ENCODE measurements at regions not wholly inside any gene's neighbourhood (a gene's known extent, or its start where the extent isn't known, plus 50 kb on each side); places are given as distances from the start of the nearest gene placed in this dataset.

GRCh38 chr17:64728041-64728695 lies 66.1 kb upstream of the SMURF2 start (continued):
- no peak for TF ChIP-seq ZMYM4 (CRISPR knock-in tag; IDR thresholded peaks at IDR 0.05)
- no peak for TF ChIP-seq ARHGAP35 (CRISPR knock-in tag; IDR thresholded peaks at IDR 0.05; ENCODE audit: borderline replicate concordance)
- TF ChIP-seq, protein P1, sequence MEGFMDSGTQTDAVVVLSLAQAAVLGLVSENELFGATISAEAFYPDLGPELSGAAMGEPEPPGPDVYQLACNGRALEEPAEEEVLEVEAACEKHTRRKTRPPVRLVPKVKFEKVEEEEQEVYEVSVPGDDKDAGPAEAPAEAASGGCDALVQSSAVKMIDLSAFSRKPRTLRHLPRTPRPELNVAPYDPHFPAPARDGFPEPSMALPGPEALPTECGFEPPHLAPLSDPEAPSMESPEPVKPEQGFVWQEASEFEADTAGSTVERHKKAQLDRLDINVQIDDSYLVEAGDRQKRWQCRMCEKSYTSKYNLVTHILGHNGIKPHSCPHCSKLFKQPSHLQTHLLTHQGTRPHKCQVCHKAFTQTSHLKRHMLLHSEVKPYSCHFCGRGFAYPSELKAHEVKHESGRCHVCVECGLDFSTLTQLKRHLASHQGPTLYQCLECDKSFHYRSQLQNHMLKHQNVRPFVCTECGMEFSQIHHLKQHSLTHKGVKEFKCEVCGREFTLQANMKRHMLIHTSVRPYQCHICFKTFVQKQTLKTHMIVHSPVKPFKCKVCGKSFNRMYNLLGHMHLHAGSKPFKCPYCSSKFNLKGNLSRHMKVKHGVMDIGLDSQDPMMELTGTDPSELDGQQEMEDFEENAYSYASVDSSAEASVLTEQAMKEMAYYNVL (CRISPR knock-in tag; IDR thresholded peaks at IDR 0.05; ENCODE audit: borderline replicate concordance), result no peak
- TF ChIP-seq GATAD2A (CRISPR knock-in tag; IDR thresholded peaks at IDR 0.05), result peak; percentile 75
- TF ChIP-seq, protein P2, sequence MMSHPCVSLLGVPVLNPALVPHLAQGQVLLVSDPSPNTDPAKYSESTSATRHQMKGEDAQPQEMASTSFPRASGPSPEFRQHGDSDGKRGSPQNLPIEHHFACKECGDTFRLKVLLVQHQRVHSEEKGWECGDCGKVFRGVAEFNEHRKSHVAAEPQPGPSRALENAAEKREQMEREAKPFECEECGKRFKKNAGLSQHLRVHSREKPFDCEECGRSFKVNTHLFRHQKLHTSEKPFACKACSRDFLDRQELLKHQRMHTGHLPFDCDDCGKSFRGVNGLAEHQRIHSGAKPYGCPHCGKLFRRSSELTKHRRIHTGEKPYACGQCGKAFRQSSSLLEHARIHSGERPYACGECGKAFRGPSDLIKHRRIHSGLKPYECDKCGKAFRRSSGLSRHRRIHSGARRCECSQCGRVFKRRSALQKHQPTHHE (CRISPR knock-in tag; IDR thresholded peaks at IDR 0.05; ENCODE audit: borderline replicate concordance), result no peak
- TF ChIP-seq ZNF879 (CRISPR knock-in tag; IDR thresholded peaks at IDR 0.05), result no peak
- TF ChIP-seq MAFF (IDR thresholded peaks at IDR 0.05; ENCODE audit: low read depth, low read length), result no peak
- no peak for TF ChIP-seq ZNF17 (CRISPR knock-in tag; IDR thresholded peaks at IDR 0.05)
- TF ChIP-seq ZFP36 (IDR thresholded peaks at IDR 0.05; ENCODE audit: borderline replicate concordance, low read depth, low read length, partially characterized antibody), result no peak
- TF ChIP-seq ZNF883 (CRISPR knock-in tag; IDR thresholded peaks at IDR 0.05; ENCODE audit: not compliant biosample characterization), result no peak
- no peak for TF ChIP-seq CREB3 (CRISPR knock-in tag; IDR thresholded peaks at IDR 0.05)
- no peak for TF ChIP-seq NCOA2 (CRISPR knock-in tag; IDR thresholded peaks at IDR 0.05)
- TF ChIP-seq, protein P3, sequence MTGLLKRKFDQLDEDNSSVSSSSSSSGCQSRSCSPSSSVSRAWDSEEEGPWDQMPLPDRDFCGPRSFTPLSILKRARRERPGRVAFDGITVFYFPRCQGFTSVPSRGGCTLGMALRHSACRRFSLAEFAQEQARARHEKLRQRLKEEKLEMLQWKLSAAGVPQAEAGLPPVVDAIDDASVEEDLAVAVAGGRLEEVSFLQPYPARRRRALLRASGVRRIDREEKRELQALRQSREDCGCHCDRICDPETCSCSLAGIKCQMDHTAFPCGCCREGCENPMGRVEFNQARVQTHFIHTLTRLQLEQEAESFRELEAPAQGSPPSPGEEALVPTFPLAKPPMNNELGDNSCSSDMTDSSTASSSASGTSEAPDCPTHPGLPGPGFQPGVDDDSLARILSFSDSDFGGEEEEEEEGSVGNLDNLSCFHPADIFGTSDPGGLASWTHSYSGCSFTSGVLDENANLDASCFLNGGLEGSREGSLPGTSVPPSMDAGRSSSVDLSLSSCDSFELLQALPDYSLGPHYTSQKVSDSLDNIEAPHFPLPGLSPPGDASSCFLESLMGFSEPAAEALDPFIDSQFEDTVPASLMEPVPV (CRISPR knock-in tag; IDR thresholded peaks at IDR 0.05), result no peak
- no peak for TF ChIP-seq LCORL (IDR thresholded peaks at IDR 0.05)
- no peak for TF ChIP-seq LCORL (CRISPR knock-in tag; IDR thresholded peaks at IDR 0.05)
- TF ChIP-seq, protein P4, sequence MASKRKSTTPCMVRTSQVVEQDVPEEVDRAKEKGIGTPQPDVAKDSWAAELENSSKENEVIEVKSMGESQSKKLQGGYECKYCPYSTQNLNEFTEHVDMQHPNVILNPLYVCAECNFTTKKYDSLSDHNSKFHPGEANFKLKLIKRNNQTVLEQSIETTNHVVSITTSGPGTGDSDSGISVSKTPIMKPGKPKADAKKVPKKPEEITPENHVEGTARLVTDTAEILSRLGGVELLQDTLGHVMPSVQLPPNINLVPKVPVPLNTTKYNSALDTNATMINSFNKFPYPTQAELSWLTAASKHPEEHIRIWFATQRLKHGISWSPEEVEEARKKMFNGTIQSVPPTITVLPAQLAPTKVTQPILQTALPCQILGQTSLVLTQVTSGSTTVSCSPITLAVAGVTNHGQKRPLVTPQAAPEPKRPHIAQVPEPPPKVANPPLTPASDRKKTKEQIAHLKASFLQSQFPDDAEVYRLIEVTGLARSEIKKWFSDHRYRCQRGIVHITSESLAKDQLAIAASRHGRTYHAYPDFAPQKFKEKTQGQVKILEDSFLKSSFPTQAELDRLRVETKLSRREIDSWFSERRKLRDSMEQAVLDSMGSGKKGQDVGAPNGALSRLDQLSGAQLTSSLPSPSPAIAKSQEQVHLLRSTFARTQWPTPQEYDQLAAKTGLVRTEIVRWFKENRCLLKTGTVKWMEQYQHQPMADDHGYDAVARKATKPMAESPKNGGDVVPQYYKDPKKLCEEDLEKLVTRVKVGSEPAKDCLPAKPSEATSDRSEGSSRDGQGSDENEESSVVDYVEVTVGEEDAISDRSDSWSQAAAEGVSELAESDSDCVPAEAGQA (IDR thresholded peaks at IDR 0.05; ENCODE audit: low read depth), result no peak
- TF ChIP-seq, protein P4 (CRISPR knock-in tag; IDR thresholded peaks at IDR 0.05; ENCODE audit: borderline replicate concordance), result no peak
- no peak for TF ChIP-seq FOXO1 (CRISPR knock-in tag; IDR thresholded peaks at IDR 0.05)
- no peak for TF ChIP-seq KLF13 (CRISPR knock-in tag; IDR thresholded peaks at IDR 0.05)

Measured in HepG2 (cell line).